ENCODE measurements at regions not wholly inside any gene's neighbourhood (a gene's known extent, or its start where the extent isn't known, plus 50 kb on each side); places are given as distances from the start of the nearest gene placed in this dataset.

DNA sequence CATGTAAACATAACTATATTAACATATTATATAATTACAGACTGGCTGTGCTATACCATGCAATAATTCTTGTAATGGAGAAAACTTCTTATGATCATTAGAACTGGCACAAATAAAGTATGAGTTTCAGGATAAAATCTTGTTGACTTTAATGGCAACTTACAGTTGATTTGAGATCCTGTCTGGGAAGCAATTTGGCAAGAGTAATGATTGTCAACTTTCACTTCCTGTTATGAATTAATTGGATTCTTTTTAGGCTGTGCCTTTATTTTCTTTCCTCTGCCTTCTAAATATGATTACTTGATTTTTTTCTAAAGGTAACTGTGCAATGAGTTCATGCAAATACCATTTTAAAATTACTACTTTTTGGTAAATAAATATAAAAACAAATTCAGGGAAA, 158.1 kb upstream of the B3GAT2 start:
- TF ChIP-seq, protein P1, sequence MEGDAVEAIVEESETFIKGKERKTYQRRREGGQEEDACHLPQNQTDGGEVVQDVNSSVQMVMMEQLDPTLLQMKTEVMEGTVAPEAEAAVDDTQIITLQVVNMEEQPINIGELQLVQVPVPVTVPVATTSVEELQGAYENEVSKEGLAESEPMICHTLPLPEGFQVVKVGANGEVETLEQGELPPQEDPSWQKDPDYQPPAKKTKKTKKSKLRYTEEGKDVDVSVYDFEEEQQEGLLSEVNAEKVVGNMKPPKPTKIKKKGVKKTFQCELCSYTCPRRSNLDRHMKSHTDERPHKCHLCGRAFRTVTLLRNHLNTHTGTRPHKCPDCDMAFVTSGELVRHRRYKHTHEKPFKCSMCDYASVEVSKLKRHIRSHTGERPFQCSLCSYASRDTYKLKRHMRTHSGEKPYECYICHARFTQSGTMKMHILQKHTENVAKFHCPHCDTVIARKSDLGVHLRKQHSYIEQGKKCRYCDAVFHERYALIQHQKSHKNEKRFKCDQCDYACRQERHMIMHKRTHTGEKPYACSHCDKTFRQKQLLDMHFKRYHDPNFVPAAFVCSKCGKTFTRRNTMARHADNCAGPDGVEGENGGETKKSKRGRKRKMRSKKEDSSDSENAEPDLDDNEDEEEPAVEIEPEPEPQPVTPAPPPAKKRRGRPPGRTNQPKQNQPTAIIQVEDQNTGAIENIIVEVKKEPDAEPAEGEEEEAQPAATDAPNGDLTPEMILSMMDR (IDR thresholded peaks at IDR 0.05; ENCODE audit: borderline replicate concordance, insufficient read depth, low read depth, low read length): no peak
- H3K4me3 ChIP-seq (ENCODE audit: low read depth, low read length): no peak overlapping the region

DNA sequence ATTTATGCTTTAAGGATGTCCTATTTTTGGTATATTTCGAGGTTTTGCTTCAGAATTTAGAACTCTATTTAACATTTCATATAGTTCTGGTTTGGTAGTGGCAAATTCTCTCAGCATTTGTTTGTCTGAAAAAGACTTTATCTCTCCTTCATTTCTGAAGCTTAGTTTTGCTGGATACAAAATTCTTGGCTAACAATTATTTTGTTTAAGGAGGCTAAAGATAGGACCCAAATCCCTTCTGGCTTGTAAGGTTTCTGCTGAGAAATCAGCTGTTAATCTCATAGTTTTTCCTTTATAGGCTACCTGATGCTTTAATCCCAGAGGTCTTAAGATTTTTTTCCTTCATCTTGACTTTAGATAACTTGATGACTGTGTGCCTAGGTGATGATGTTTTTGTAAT, 162.7 kb upstream of the B3GAT2 start:
- H3K4me3 ChIP-seq (ENCODE audit: low read depth, low read length): no peak overlapping the region
- TF ChIP-seq, protein P1 (IDR thresholded peaks at IDR 0.05; ENCODE audit: borderline replicate concordance, insufficient read depth, low read depth, low read length): no peak

DNA sequence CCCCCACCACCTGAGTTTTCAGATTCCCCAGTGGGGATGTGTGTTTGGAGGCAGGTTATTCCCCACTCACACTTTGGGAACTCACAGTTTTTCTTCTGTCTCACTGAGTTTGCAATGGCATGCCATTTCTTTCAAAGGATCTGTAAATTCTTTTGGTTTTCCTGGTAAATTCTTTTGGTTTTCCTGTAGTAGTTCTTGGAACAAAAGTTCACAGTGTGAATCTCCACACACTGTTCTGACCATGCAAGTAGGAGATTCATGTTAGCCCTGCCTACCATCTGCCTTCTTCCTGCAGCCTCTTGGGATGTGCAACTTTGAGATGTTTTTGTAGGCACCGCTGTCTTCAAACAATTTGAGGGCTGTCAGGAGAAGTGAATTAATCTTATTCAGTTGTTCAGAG, 165.6 kb upstream of the OGFRL1 start:
- no peak overlapping the region for H3K4me3 ChIP-seq (ENCODE audit: low read depth, low read length)
- TF ChIP-seq, protein P1 (IDR thresholded peaks at IDR 0.05; ENCODE audit: borderline replicate concordance, insufficient read depth, low read depth, low read length): no peak

DNA sequence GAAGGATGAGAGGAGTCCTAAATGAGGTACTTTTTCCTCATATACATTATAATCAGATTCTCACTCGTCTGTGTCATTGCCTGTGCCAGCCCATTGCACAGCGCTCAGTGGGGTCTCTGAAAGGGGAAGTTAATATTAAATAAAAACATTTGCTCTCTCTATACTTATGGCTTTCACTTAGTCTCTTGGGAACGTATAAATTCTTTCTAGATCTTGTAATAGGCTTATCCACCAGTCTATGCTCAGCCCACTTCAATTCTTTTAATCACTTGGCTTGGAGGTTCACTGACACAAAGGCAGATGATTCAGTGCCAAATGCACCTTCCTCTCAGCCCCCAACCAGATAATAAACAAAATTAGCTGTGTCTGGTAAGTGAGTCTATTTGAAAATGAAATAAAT, 164.3 kb upstream of the OGFRL1 start:
- no peak overlapping the region for H3K4me3 ChIP-seq (ENCODE audit: low read depth, low read length)
- TF ChIP-seq, protein P1 (IDR thresholded peaks at IDR 0.05; ENCODE audit: borderline replicate concordance, insufficient read depth, low read depth, low read length): no peak

DNA sequence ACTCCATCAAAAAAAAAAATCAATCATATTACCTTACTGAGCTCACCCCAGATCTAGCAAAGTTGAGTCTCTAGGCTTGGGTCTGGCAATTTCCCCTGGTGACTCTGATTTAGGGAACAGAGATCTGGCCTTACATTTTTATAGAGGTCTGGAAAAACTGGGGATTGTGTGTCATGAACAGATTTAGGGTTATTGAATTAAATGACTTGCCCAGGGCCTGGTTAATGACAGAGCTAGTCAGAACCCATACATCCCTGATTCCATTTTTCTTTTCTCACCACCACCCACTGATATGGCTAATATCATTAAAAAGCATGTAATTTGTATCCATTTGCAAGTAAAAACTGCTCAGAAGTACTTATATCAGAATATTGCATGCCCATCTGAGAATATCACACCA, 163.4 kb upstream of the OGFRL1 start:
- no peak overlapping the region for H3K4me3 ChIP-seq (ENCODE audit: low read depth, low read length)
- TF ChIP-seq, protein P1 (IDR thresholded peaks at IDR 0.05; ENCODE audit: borderline replicate concordance, insufficient read depth, low read depth, low read length): no peak

DNA sequence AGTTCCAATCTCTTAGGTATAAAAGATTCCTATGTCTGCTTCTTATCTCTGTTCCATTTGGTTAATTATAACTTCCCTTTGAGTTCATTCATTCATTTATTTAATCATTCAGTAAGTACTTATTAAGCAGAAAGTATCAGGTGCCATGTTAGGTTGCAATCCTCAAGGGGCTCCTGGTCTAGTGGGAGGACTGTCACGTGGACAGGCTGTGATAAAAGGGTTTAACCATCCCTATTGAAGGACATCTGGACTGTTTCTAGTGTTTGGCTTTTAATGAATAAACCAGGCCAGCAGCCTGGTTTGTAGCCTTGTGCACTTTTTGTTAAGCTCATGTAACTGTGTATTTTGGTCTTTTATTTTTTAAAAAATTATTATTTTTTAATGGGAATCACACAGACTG, 162.1 kb upstream of the OGFRL1 start:
- TF ChIP-seq, protein P1 (IDR thresholded peaks at IDR 0.05; ENCODE audit: borderline replicate concordance, insufficient read depth, low read depth, low read length): no peak
- no peak overlapping the region for H3K4me3 ChIP-seq (ENCODE audit: low read depth, low read length)

DNA sequence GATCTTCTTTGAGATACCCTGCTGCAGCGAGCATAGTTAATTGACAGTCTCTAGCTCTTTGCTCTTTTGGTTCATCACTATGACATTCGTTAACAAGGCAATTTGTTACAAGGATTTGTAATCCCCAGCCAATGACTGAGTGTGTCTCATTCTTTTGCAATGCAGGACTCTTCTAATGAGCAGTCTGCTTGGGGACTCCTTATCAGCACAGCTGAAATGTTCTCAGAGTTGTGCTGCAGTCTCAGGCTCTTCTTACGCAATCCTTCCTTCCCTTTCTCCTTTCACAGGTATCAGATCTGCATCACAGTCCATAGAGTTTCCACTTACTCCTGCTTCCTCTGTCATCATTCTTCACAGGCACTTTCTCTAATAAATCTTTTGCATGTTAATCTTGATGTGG, 161.2 kb upstream of the OGFRL1 start:
- TF ChIP-seq, protein P1 (IDR thresholded peaks at IDR 0.05; ENCODE audit: borderline replicate concordance, insufficient read depth, low read depth, low read length): no peak
- no peak overlapping the region for H3K4me3 ChIP-seq (ENCODE audit: low read depth, low read length)

All from GM12875 (cell line).